ENCODE measurements at regions not wholly inside any gene's neighbourhood (a gene's known extent, or its start where the extent isn't known, plus 50 kb on each side); places are given as distances from the start of the nearest gene placed in this dataset.

- TF ChIP-seq POLR2A (IDR thresholded peaks at IDR 0.05), result no peak
- TF ChIP-seq CTCF (IDR thresholded peaks at IDR 0.05), result no peak
These were observed 122.5 kb downstream of the CCER1 start for GRCh38 chr12:90832427-90832826.
